GM12891 (cell line): ENCODE measurements at regions not wholly inside any gene's neighbourhood (a gene's known extent, or its start where the extent isn't known, plus 50 kb on each side); places are given as distances from the start of the nearest gene placed in this dataset.

ENCODE experiments used
- POLR2A ChIP-seq: IDR thresholded peaks from 2 replicates; pipeline ENCODE4 v1.6.1; 2011; ENCODE audit warnings: low read depth, low read length, control low read depth
- POLR2AphosphoS5 ChIP-seq: IDR thresholded peaks from 2 replicates; pipeline ENCODE4 v1.6.1; 2011; ENCODE audit warnings: low read depth, low read length, control low read depth
- POU2F2 ChIP-seq: IDR thresholded peaks from 2 replicates; pipeline ENCODE4 v1.6.1; 2011; ENCODE audit warnings: low read depth, mild to moderate bottlenecking, control low read depth, low read length, moderate library complexity
- SPI1 ChIP-seq: IDR thresholded peaks from 2 replicates; pipeline ENCODE4 v1.6.1; 2011; ENCODE audit warnings: low read depth, low read length, control low read depth
- TAF1 ChIP-seq: IDR thresholded peaks from 2 replicates; pipeline ENCODE4 v1.6.1; 2011; ENCODE audit warnings: low read depth, low read length, control low read depth

- TF ChIP-seq POLR2A = no peak
- no peak for TF ChIP-seq POLR2AphosphoS5
- TF ChIP-seq TAF1 = no peak
- TF ChIP-seq SPI1 = no peak
- TF ChIP-seq POU2F2 = no peak
These were observed 246.5 kb upstream of the MYO3A start for GRCh38 chr10:25687521-25687920.
